Neuronal stem cell (in vitro differentiated cells): ENCODE measurements at regions not wholly inside any gene's neighbourhood (a gene's known extent, or its start where the extent isn't known, plus 50 kb on each side); places are given as distances from the start of the nearest gene placed in this dataset. TPM values are rescaled to one million over a fixed set of nuclear protein-coding genes. Genes with fewer than 3 reads are reported as not detected.

Experiments
- DNase-seq: peaks from one replicate; pipeline ENCODE4 v3.0.0-alpha.2; 2013; ENCODE audit warnings: low spot score
- H2AFZ ChIP-seq: one replicate; pipeline ENCODE4 v1.6.1; 2013; ENCODE audit warnings: mild to moderate bottlenecking, low read length, inconsistent platforms
- H2AK5ac ChIP-seq: 2 replicates; pipeline ENCODE4 v1.6.1; 2013; ENCODE audit warnings: low read depth, mild to moderate bottlenecking, inconsistent platforms, low read length, moderate library complexity, mixed read lengths
- H2BK120ac ChIP-seq: 2 replicates; pipeline ENCODE4 v1.6.1; 2013; ENCODE audit warnings: low read depth, mild to moderate bottlenecking, inconsistent platforms, low read length, moderate library complexity, mixed read lengths
- H2BK12ac ChIP-seq: one replicate; pipeline ENCODE4 v1.6.1; 2013; ENCODE audit warnings: low read length, inconsistent platforms
- H2BK15ac ChIP-seq: 2 replicates; pipeline ENCODE4 v1.6.1; 2013; ENCODE audit warnings: mild to moderate bottlenecking, low read length, inconsistent platforms, mixed read lengths
- H2BK5ac ChIP-seq: one replicate; pipeline ENCODE4 v1.6.1; 2013; ENCODE audit warnings: inconsistent platforms, mild to moderate bottlenecking, low read length, moderate library complexity
- H3K14ac ChIP-seq: one replicate; pipeline ENCODE4 v1.6.1; 2013; ENCODE audit warnings: low read length, inconsistent platforms
- H3K18ac ChIP-seq: 2 replicates; pipeline ENCODE4 v1.6.1; 2013; ENCODE audit warnings: low read length, inconsistent platforms
- H3K23ac ChIP-seq: 2 replicates; pipeline ENCODE4 v1.6.1; 2013; ENCODE audit warnings: low read depth, mild to moderate bottlenecking, mixed read lengths, low read length, inconsistent platforms; ENCODE audit not compliant: poor library complexity
- H3K27ac ChIP-seq: replicated peaks from 3 replicates; pipeline ENCODE4 v1.5.1; 2013; ENCODE audit warnings: low read length, inconsistent platforms
- H3K27me3 ChIP-seq, 3 experiments: 2 replicates each; pipeline ENCODE4 v1.6.1; 2013; ENCODE audit warnings: low read length in 3 of 3, mild to moderate bottlenecking in 2 of 3, inconsistent platforms in 1 of 3, low read depth in 1 of 3, mixed read lengths in 1 of 3, moderate library complexity in 1 of 3; ENCODE audit not compliant: control insufficient read depth in 3 of 3, insufficient read depth in 3 of 3
- H3K36me3 ChIP-seq, 2 donors: replicated peaks in 1 of 2; 2 replicates each; pipeline ENCODE4 v1.6.1; 2013; ENCODE audit warnings: low read length in 2 of 2; ENCODE audit not compliant: control insufficient read depth in 2 of 2, insufficient read depth in 2 of 2
- H3K4ac ChIP-seq: 2 replicates; pipeline ENCODE4 v1.6.1; 2013; ENCODE audit warnings: inconsistent platforms, mild to moderate bottlenecking, low read length, moderate library complexity
- H3K4me1 ChIP-seq, 2 donors: 1 replicate in 1 of 2; 2 replicates in 1 of 2; pipeline ENCODE4 v1.6.1; 2013; ENCODE audit warnings: low read length in 2 of 2, low read depth in 1 of 2; ENCODE audit not compliant: control insufficient read depth in 2 of 2, insufficient read depth in 1 of 2
- H3K4me2 ChIP-seq: one replicate; pipeline ENCODE4 v1.6.1; 2013; ENCODE audit warnings: mild to moderate bottlenecking, low read length, inconsistent platforms; ENCODE audit not compliant: insufficient read depth, poor library complexity, severe bottlenecking
- H3K4me3 ChIP-seq, 2 donors: 2 replicates each; pipeline ENCODE4 v1.5.1; 2013; ENCODE audit warnings: low read length in 2 of 2, mild to moderate bottlenecking in 2 of 2, inconsistent platforms in 1 of 2, moderate library complexity in 1 of 2
- H3K79me1 ChIP-seq: one replicate; pipeline ENCODE4 v1.6.1; 2013; ENCODE audit warnings: low read depth, mild to moderate bottlenecking, inconsistent platforms, low read length, moderate library complexity
- H3K9ac ChIP-seq: one replicate; pipeline ENCODE4 v1.6.1; 2013; ENCODE audit warnings: mild to moderate bottlenecking, low read depth, low read length, inconsistent platforms; ENCODE audit not compliant: poor library complexity
- H3K9me3 ChIP-seq, 2 donors: replicated peaks in 1 of 2; 2 replicates each; pipeline versions ENCODE3 to v1.6.1; 2013; ENCODE audit warnings: low read length in 2 of 2, mild to moderate bottlenecking in 2 of 2, inconsistent platforms in 1 of 2, low read depth in 1 of 2, mixed read lengths in 1 of 2, moderate library complexity in 1 of 2; ENCODE audit not compliant: control insufficient read depth in 2 of 2, insufficient read depth in 1 of 2
- H4K8ac ChIP-seq: one replicate; pipeline ENCODE4 v1.6.1; 2013; ENCODE audit warnings: low read depth, mild to moderate bottlenecking, inconsistent platforms, low read length, moderate library complexity
- H4K91ac ChIP-seq: one replicate; pipeline ENCODE4 v1.6.1; 2013; ENCODE audit warnings: low read length, low read depth, mild to moderate bottlenecking, inconsistent platforms; ENCODE audit not compliant: poor library complexity
- WGBS, 2 donors: extraction: QIAGEN DNeasy Blood & Tissue Kit; methylation state at CpG; one replicate each; pipeline ENCODE4 v1.1.7; 2013; ENCODE audit warnings: missing lambda C conversion rate in 2 of 2, mixed read lengths in 1 of 2; ENCODE audit not compliant: insufficient read length in 2 of 2, insufficient replicate concordance in 1 of 2; ENCODE audit errors: extremely low coverage in 2 of 2; 5-methylcytosine and 5-hydroxymethylcytosine counted together
- small RNA-seq: library from polyadenylated mRNA; stranded (forward); fragments of <200 nt; extraction: miRNeasy Mini kit (QIAGEN cat#:217004); gene quantifications from one replicate; pipeline ENCODE3, GENCODE V24; 2013; ENCODE audit not compliant: insufficient read depth

DNA sequence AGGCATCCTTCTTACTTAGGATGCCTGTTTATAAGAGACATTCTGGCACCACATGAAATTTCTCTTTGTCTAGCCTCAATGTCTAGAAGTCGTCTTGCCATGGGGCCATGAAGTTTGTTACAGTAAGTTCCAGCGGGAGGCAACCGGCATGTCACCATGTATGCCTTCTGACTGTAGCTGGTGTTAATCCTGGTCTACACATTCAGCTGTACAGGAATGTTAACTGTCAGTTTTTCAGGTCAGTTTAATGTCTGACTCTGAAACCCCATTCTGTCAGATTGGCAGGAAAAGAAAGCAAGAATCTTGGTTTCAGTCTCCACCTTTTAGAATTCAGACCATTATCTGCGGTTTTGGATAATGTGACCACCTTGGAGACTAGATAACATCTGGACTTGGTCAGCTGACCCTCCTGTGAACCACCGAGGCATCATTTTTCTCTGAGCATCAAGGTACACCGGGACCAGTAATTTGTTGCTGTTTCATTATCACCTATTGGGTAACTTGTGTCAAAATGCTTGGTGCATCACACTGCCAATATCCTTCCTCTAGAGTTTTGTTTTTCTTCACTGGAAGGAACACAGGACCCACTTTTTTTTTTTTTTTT, 228.7 kb downstream of the DOK5 start:
- Histone ChIP-seq H3K9ac (no peak overlapping the region), H3K4ac (no peak overlapping the region), H3K4me1 (no peaks in the 10 kb centered on the region), H4K91ac (no peak overlapping the region), H3K79me1 (no peaks in the 10 kb centered on the region), H4K8ac (no peak overlapping the region), H3K23ac (no peak overlapping the region), H2AFZ (no peak overlapping the region), H3K36me3 (no peaks in the 10 kb centered on the region), H3K27ac (no peak overlapping the region), H3K27me3 (no peaks in the 10 kb centered on the region), H2BK12ac (no peak overlapping the region), H2AK5ac (no peak overlapping the region), H2BK15ac (no peak overlapping the region), H2BK120ac (no peak overlapping the region), H3K18ac (no peak overlapping the region), H3K14ac (no peak overlapping the region), H3K4me2 (no peak overlapping the region), H3K9me3 (no peaks in the 10 kb centered on the region), H3K4me3 (no peak overlapping the region), H2BK5ac (no peak overlapping the region)
- DNase-seq: no peak
- WGBS, 2 donors: no CpG with 5 or more reads among the region's 6 CpGs

Small RNAs in the stretch of these regions (small RNA-seq; reads per million reads assigned to genes)
- not detected for gene RNU4ATAC7P
